Dermis microvascular lymphatic vessel endothelial cell (primary cell): ENCODE measurements at regions not wholly inside any gene's neighbourhood (a gene's known extent, or its start where the extent isn't known, plus 50 kb on each side); places are given as distances from the start of the nearest gene placed in this dataset.
A peak's percentile ranks its signal among the peaks of the same experiment; 100 is the strongest.
"Not testable (repeated sequence)": the region's sequence is repeated elsewhere in the genome, so short reads cannot be mapped to it uniquely, and the experiment has no call there.

Experiments used
- DNase-seq, 2 donors: peaks; one replicate each; pipeline versions ENCODE4 v3.0.0 to v3.0.0-alpha.2; 2010; ENCODE audit warnings: low read depth in 2 of 2

DNA sequence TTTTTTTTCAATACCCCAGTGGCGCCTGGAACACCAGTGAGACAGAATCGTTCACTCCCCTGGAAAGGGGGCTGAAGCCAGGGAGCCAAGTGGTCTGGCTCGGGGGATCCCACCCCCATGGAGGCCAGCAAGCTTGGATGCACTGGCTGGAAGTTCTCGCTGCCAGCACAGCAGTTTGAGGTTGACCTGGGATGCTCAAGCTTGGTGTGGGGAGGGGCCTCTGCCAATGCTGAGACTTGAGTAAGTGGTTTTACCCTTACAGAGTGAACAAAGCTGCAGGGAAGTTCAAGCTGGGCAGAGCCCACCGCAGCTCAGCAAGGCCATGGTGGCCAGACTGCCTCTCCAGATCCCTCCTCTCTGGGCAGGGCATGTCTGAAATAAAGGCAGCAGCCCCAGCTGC, 276.2 kb upstream of the CNTN6 start:
- no peak for DNase-seq

DNA sequence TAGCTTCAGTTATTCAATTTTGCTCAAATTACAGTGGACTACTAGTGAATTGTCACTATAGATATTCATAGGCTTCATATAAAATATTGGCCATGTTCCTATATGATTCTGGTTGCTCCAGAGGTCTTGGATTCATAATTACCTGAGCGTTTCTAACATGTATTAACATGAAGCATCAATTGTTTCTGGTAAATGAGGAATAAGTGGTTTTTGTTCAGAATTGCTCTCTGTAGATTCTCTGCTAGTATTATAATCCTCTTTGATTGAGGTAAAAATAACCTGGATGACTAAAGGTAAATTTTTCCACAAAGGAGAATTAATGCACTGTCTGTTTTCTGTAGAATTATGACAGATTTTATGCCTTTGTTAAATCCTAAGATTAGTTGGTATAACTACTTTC, 258.1 kb upstream of the CNTN6 start:
- DNase-seq = no peak

DNA sequence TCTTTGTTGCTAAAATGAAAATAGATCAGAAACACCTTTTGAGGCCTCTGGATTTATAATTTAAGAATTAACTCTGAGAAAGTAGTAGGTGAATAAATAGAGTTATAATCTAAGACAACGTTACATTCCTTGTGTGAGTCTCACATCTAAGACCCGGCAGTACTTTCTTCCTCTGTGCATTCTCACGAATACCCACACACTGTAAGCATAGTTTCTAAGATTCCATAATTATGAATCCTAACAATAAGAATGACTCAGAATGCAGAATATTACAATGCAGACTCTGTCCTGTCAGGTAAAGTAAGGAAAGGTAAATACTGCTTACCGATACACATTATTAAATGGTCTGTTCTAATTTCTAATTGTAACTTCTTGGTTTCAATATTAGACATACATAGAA, 257.7 kb upstream of the CNTN6 start:
- no peak for DNase-seq

DNA sequence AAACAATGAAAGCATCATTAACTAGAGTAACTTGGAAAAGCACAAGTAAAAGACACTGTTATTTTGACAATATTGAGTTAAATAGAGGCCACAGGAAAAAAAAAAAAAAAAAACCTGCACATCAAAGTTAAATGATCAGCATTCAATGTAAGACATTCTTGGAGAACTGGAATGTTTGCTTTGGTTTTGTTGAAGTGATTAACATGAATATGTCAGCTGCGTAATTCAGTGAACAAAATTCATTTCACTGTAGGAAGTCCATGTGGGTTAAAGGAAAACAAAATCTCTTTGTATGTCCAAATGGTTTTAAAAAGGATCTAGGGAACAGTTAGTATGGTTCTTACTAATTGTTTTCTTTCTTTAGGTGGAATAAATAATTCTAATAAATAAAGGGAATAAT, 252.8 kb upstream of the CNTN6 start:
- no peak for DNase-seq

DNA sequence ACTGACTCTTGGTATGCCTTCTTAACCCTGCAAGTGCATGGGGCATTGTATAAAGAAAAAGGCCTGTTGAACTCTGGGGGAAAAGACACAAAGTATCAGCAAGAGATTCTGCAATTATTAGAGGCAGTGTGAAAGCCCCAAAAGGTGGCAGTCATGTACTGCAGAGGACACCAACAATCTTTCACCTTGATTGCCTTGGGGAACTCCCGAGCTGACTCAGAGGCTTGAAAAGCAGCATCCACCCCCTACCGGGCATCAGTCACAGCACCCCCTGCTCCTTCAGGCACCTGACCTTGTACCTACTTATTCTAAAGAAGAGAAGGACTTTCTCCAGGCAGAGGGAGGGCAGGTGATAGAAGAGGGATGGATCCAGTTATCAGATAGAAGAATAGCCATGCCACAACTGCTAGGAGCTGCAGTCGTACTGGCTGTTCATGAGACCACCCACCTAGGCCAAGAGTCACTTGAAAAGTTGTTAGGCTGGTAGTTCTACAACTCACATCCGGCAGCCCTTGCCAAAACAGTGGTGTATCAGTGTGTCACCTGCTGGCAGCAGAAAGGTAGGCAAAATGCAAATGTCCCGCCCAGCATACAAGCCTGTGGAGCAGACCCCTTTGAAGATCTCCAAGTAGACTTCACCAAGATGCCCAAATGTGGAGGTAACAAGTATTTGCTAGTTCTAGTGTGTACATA, 241.6 kb upstream of the CNTN6 start:
- DNase-seq = no peak

DNA sequence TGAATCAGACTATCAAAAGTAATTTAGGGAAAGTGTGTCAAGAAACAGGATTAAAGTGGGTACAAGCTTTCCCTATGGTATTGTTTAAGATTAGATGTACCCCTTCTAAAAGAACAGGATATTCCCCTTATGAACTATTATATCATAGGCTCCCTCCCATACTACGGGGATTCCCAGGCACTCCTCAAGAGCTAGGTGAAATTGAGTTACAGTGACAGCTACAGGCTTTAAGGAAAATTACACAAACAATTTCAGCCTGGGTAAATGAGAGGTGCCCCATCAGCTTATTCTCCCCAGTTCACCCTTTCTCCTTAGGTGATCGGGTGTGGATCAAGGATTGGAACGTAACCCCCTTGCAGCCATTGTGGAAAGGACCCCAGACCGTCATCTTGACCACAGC, 240.8 kb upstream of the CNTN6 start:
- no peak for DNase-seq

DNA sequence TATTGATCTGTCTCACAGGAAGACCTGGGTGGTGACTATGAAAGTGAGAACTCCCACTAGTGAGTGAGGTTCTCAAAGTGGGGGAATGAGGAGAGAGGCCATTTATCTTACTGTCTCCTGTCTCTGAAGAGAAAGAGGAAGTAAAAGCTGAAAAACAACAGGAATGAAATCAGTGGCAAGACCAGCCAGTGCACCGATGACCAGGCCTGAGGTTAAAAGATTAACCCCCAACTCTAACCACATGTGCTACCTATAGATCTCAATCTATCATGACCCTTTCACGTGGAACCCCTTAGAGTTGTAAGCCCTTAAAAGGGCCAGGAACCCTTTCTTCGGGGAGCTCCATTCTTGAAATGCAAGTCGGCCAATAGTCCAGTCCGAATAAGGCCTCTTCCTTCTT, 239.3 kb upstream of the CNTN6 start:
- no peak for DNase-seq

DNA sequence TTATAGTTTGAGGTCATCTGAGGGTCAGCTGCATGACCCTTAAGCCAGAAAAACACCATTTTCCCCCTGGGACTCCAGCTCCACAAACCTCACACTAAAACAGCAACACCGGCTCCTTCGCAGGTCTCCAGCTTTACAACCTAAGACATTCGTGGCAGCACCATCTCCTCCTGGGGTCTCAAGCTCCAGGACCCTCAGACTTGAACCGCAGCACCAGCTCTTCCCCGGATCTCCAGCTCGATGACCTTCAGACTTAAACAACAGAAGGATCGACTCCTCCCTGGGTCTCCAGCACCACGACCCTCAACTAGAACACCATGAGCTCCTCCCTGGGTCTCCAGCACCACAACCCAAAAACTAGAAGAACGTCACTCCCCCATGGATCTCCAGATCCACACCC, 233.7 kb upstream of the CNTN6 start:
- DNase-seq = no peak

DNA sequence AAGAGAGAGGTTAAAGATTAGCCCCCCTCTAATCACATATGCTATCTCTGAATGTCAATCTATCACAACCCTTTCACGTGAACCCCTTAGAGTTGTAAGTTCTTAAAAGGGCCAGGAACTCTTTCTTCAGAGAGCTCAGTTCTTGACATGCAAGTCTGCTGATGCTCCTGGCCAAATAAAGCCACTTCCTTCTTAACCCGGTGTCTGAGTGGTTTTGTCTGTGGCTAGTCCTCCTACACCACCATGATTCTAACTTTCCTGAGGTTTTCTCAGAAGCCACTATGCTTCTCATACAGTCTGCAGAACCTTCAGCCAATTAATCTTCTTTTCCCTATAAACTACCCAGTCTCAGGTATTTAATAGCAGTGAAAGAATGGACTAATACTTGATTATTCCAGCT, 231.1 kb upstream of the CNTN6 start:
- no peak for DNase-seq

DNA sequence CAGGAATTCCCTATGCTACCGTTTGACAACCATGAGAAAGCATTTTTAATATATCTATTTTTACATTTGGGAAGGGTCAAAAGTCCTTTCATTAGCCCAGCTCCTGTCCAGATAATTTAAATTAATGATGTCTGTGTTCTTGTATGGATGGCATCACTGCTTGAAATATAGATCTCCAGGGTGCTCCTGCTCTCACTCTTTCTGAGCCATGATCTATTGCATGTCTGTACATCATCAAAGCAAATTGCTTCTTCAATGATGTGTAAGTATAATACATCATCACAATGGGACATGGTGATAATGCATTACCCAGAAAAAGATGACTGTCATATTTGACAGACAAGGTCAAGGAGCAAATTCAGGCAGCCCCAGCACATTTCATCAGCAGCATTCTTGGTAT, 223.6 kb upstream of the CNTN6 start:
- DNase-seq = no peak

DNA sequence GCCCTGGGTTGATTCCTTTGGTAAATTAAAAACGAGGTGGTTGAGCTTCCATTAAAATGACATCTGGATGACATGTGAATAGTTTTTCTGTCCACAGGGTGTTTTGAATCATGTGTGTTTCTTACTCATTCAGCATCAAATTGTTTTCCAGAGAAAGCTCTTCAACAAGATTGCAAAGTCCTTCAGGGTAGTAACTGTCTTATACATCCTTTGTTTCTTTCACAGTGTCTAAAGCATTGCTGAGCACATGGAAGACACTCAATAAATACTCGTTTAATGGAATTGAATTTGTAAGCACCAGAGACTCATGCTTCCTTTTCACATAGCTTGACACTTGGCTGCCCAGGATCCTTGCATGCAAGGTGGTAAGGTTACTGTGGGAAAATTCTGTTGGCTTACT, 223.1 kb upstream of the CNTN6 start:
- no peak for DNase-seq

DNA sequence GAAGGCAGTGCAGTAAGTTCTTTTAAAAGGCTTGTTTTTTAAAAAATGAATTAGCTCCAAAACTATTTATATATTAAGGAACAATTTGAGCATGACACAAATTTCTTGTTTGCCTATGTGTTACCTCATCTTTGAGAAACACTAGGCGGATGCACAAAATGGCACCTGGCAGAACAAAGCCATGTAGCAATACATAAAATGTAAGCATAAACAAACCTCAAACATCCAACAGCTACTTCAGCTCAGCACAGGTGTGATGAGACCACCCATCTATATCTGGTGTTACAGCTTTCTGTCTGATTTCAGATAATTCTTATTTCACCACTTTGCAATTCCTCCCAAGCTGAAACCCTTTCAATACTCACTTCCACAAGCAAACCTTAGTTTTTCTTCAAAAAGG, 221.2 kb upstream of the CNTN6 start:
- DNase-seq = no peak

DNA sequence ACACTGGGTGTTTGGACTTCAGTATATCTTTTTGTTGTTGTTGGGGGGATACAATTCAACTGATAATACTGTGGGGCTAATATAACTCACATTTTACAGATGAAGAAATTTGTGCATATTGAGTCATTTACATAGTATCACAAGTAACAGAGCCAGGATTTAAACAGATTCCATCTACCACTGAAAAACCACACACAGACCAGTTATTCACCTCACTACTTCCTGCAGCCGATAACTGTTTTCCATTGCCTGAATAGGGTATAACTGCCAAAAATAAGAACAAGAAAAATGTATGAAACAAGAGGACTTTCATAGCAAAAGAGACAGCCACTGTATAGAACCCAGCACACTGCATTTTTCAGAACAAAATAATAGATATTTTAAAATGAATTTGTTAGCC, 215.8 kb upstream of the CNTN6 start:
- no peak for DNase-seq

DNA sequence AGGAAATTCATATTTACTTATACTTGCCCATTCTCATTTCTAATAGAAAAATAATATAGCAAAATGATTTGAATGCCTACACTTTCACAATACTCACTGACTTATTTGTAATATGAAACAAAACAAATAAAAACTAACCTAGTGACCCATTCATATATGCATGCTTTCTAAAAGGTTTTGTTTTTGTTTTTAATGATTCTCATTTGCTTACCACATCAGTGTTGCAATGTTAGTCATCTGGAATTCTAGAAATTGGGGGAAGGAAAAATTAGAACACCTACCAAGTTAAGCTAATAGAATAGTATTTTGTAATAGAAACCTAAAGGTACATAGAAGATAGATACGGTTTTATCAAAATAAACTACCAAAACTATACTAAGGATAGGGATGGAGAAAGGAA, 214.1 kb upstream of the CNTN6 start:
- no peak for DNase-seq

DNA sequence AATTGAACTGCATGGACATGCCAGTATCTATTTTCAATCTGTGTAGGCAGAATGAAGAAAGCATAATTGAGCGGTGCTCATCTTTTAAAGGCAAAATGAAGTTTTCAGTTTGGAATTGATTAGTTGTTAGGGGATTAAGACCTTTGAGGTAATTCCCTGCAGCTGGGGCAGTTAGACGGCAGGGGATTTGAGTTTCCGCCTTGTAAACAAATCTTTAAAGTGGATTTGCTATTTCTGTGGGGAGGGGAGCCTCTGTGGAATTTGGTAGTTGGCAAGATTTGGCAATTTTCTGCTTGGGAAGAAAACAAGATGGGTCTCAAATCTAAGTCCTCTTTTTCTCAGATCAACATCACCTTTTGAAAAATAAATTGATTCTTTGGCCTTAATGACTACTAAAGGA, 212.5 kb upstream of the CNTN6 start:
- no peak for DNase-seq

DNA sequence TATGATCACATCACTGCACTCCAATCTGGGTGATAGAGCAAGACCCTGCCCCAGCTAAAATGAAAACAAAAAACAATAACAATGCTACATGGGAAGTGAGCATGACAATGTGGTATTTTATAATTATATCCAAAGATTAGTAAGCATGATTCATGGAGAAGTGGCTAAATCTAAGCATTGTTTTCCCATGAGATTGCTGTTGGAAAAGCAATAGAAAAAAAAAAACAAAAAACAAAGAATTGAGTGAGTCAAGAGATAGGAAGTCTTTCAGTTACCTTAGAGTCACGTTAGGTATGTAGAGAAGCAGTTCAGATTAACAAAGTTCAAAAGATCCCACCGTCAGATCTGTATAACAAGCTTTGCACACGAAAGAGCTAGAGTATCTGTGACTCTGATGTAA, 210.3 kb upstream of the CNTN6 start:
- no peak for DNase-seq

DNA sequence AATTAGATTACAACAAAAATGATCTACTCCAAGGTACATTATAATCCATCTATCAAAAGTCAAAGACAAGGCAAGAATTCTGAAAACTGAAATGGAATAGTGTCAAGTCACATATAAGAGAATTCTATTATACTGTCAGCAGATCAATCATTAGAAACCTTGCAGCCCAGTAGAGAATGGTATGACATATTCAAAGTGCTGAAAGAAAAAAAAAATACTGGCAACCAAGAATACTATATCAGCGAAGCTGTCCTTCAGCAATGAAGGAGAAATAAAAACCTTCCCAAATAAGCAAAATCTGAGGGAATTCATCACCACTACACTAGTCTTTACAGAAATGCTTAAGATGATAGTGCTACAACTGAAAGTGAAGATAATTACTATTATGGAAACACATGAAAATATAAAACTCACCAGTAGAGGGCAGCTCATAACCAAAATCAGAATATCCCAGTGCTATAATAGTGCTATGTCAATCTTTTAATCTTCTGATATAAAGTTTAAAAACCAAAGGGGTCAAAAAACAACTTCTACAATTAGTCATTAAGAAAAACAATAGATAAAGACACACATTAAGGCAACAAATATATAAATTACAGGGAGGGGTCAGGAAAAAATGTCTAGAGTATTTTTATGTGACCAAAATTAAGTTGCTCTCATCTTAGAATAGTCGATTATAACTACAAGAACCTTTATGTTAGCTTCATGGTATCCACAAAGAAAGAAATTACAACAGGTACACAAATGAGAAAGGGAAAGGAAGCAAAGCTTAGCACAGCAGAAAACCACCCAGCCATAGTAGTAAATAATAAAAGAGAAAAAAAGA, 190.7 kb upstream of the CNTN6 start:
- DNase-seq = peak in 1 of 2 donors; percentile 18

DNA sequence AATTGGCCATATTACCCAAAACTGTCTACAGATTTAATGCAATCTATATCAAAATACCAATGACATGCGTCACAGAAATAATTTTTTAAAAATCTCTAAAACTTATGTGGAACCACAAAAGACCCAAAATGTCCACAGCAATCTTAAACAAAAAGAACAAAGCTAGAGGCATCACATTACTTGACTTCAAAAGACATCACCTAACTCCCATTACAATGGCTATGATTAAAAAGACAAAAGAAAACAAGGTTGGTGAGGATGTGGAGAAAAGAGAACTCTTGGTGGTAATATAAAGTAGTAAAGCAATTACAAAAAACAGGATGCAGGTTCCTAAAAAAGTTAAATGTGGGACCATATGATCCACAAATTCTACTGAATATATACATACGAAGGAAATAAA, 187.6 kb upstream of the CNTN6 start:
- DNase-seq = no peak

DNA sequence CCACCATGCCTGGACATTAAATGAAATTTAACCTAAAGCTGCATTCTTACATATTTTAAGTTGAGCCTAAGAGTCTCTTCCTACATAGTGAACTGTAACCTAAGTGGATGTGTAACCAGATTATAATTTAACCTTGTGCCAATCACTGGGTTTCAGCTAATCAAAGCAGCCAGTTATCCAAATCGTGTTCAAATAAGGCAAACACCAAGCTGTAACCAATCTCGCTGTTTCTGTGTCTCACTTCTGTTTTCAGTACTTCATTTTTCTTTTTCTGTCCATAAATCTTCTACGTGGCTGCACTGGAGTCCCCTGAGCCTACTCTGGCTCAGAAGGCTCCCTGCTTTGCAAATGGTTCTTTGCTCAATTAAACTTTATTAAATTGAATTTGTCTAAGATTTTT, 186.1 kb upstream of the CNTN6 start:
- no peak for DNase-seq

DNA sequence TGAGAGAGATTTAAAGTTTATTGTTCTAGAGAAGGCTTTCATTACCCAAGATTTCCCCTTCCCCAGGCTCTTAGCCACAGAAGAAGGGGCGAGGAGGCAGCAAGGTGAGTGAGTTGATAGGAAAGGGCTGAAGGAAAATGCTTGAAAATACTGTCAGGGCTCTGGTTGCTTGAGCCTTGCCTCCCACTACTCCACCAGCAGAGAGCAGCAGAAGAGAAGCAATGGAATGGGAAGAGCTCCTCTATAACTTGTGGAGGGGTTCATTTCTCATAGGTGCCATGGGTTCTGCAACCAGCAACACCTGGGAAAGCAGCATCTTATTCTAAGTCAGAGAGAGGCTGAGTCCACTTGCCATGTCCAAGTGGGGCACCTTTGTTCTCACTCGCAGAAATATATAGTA, 184.0 kb upstream of the CNTN6 start:
- no peak for DNase-seq

DNA sequence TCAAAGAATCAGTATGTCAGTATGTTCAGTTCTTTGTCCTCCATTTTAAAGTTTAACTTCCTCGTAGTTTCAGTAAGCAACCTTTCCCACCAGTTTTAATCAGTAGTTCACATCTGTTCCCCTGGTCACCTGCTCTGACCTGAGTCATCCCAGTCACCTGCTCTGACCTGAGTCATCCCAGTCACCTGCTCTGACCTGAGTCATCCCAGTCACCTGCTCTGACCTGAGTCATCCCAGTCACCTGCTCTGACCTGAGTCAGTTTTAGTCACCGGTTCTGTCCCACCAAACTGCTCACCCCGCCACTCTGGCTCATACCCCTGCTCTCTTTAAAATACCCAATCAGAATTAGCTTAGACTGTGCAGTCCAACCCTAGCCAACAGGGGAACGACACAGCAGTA, 180.1 kb upstream of the CNTN6 start:
- not testable (repeated sequence) for DNase-seq

DNA sequence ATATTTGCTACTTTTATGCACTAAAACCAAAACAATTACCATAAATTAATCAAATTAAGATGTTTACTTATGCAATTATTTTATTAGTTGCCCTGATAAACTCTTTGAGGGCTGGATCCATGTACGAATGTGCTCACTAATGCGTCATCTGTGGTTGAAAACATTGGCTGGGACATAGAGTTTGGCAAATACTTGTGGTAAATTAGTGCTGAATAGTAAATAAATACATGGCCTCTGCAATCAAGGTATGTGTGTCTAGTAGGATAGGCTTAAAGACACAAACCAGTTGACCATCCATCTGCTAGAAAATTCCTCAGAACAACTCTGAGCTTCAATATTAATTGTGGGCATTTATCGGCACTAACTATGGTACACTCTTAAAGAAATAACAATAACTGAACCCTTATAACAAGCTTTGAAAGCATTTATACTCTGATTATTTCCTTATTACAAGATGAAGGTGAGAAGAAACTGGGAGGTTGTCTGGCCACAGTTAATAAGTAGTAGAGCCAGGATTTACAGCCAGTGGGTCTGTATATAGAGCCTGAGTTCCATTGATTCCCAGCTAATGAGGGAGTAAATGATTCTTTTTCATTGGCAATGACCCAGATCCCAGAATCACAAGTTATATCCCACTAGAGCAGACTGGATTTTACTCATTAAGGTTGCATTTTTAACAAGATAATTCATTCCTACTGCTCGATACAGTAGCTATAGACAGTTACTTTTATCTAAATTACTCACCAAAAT, 169.5 kb upstream of the CNTN6 start:
- no peak for DNase-seq

DNA sequence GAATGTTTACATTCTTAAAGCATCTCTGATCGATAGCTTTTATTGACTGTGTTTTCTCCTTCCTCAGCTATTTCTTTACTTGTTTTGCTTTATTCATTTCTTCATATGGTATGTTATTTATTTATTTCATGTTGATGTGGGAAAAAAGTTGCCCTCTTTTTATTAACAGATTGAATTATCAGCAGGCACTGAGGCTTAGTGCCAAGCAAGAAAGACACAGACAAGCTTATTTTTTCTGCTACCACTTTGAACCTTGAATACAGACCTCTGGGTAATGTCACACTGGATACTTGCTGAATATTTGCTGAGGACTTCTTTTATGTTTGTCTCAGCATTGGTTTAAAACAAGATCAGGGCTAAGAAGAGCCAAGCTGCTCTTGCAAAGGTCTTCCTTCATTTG, 162.0 kb upstream of the CNTN6 start:
- no peak for DNase-seq
